GM19468 (cell line): ENCODE measurements at regions not wholly inside any gene's neighbourhood (a gene's known extent, or its start where the extent isn't known, plus 50 kb on each side); places are given as distances from the start of the nearest gene placed in this dataset.

Experiments
- ATAC-seq: cut with Tn5 transposase; IDR thresholded peaks from one replicate; pipeline ENCODE4 v1.9.1; 2021; ENCODE audit warnings: mild to moderate bottlenecking, moderate library complexity, moderate number of reproducible peaks; ENCODE audit not compliant: unreplicated experiment; ENCODE audit errors: extremely low read depth

- ATAC-seq: no peak
Observed at GRCh38 chr14:31992011-31992447, 85.1 kb upstream of the ARHGAP5 start.

- no peak for ATAC-seq
Observed at GRCh38 chr14:31993521-31993951, 83.6 kb upstream of the ARHGAP5 start.

- no peak for ATAC-seq
Observed at GRCh38 chr14:31994391-31995033, 82.6 kb upstream of the ARHGAP5 start.

GRCh38 chr14:32003585-32003984 lies 73.5 kb upstream of the ARHGAP5 start:
- ATAC-seq: no peak

GRCh38 chr14:32004300-32004699 lies 72.8 kb upstream of the ARHGAP5 start:
- no peak for ATAC-seq

- no peak for ATAC-seq
Observed at GRCh38 chr14:32005628-32006027, 71.5 kb upstream of the ARHGAP5 start.

- no peak for ATAC-seq
Observed at GRCh38 chr14:32006263-32007110, 70.6 kb upstream of the ARHGAP5 start.

GRCh38 chr14:32007755-32008362 lies 69.2 kb upstream of the ARHGAP5 start:
- ATAC-seq: no peak

- no peak for ATAC-seq
Observed at GRCh38 chr14:32008602-32009193, 68.4 kb upstream of the ARHGAP5 start.

- ATAC-seq: no peak
Observed at GRCh38 chr14:32009221-32009975, 67.7 kb upstream of the ARHGAP5 start.

- no peak for ATAC-seq
Observed at GRCh38 chr14:32009976-32010581, 67.0 kb upstream of the ARHGAP5 start.

- ATAC-seq: no peak
Observed at GRCh38 chr14:32010604-32011125, 66.4 kb upstream of the ARHGAP5 start.

GRCh38 chr14:32011225-32011624 lies 65.9 kb upstream of the ARHGAP5 start:
- ATAC-seq: no peak

- ATAC-seq: no peak
Observed at GRCh38 chr14:32012062-32012461, 65.0 kb upstream of the ARHGAP5 start.

GRCh38 chr14:32012571-32012970 lies 64.5 kb upstream of the ARHGAP5 start:
- ATAC-seq: no peak

GRCh38 chr14:32013083-32013482 lies 64.0 kb upstream of the ARHGAP5 start:
- no peak for ATAC-seq

- ATAC-seq: no peak
Observed at GRCh38 chr14:32014057-32014456, 63.0 kb upstream of the ARHGAP5 start.

GRCh38 chr14:32014498-32014897 lies 62.6 kb upstream of the ARHGAP5 start:
- no peak for ATAC-seq

GRCh38 chr14:32015166-32015565 lies 61.9 kb upstream of the ARHGAP5 start:
- no peak for ATAC-seq
